MM.1S (cell line): ENCODE measurements at regions not wholly inside any gene's neighbourhood (a gene's known extent, or its start where the extent isn't known, plus 50 kb on each side); places are given as distances from the start of the nearest gene placed in this dataset.

Source experiments
- CTCF ChIP-seq: fragments of 300-600 bp; sonication (generic); IDR thresholded peaks from 2 replicates; pipeline ENCODE4 v1.5.1; 2016; ENCODE audit warnings: antibody characterized with exemption, low read length, mixed read lengths
- EZH2 ChIP-seq: fragments of 300-600 bp; sonication (generic); optimal IDR thresholded peaks from 2 replicates; pipeline ENCODE3; 2017; ENCODE audit warnings: low read depth, mild to moderate bottlenecking, antibody characterized with exemption, low read length, mixed read lengths

GRCh38 chr10:8296090-8296733 is 241.7 kb downstream of the GATA3 start:
- TF ChIP-seq CTCF (no peak), EZH2 (no peak)
